K562 (cell line): ENCODE measurements at regions not wholly inside any gene's neighbourhood (a gene's known extent, or its start where the extent isn't known, plus 50 kb on each side); places are given as distances from the start of the nearest gene placed in this dataset.
A peak's percentile ranks its signal among the peaks of the same experiment; 100 is the strongest.

Experiments used
- CBX5 ChIP-seq: IDR thresholded peaks from 2 replicates; pipeline ENCODE4 v1.6.1; 2014; ENCODE audit warnings: low read depth, borderline replicate concordance
- HDAC2 ChIP-seq: fragments of 450-650 bp; IDR thresholded peaks from 2 replicates; pipeline ENCODE4 v1.6.1; 2016; ENCODE audit warnings: mild to moderate bottlenecking
- MTA1 ChIP-seq: fragments of 450-650 bp; IDR thresholded peaks from 2 replicates; pipeline ENCODE4 v1.6.1; 2017; ENCODE audit warnings: borderline replicate concordance
- PREB ChIP-seq: sonication (generic); formaldehyde crosslinking; IDR thresholded peaks from 2 replicates; pipeline ENCODE4 v1.8.1; 2023; ENCODE audit warnings: mild to moderate bottlenecking, missing genetic modification reagents
- REST ChIP-seq, 2 experiments: fragments of 450-650 bp; formaldehyde crosslinking in 1 of 2; IDR thresholded peaks; 2 replicates each; pipeline versions ENCODE4 v1.4.0 to v1.6.1; 2014 to 2020; ENCODE audit warnings: mild to moderate bottlenecking in 2 of 2, borderline replicate concordance in 1 of 2, low read depth in 1 of 2
- USF1 ChIP-seq: sonication (generic); formaldehyde crosslinking; IDR thresholded peaks from 2 replicates; pipeline ENCODE4 v1.9.0; 2022; ENCODE audit warnings: mild to moderate bottlenecking, missing genetic modification reagents
- ZFP36 ChIP-seq: fragments of 150-350 bp; IDR thresholded peaks from 2 replicates; pipeline ENCODE4 v1.6.1; 2018; ENCODE audit warnings: low read length, low read depth; ENCODE audit not compliant: partially characterized antibody
- ZFX ChIP-seq: sonication (generic); formaldehyde crosslinking; IDR thresholded peaks from 2 replicates; pipeline ENCODE4 v1.8.0; 2022; ENCODE audit warnings: mild to moderate bottlenecking, missing genetic modification reagents, moderate library complexity
- ZMIZ1 ChIP-seq, 2 experiments: fragments of 150-350 bp in 1 of 2; IDR thresholded peaks; 2 replicates each; pipeline ENCODE4 v1.6.1; 2012 to 2016; ENCODE audit warnings: low read depth in 2 of 2, low read length in 2 of 2, mild to moderate bottlenecking in 1 of 2, moderate library complexity in 1 of 2
- ZNF133 ChIP-seq: fragments of 250-450 bp; sonication (Bioruptor Pico); IDR thresholded peaks from 2 replicates; pipeline ENCODE4 v1.4.0; 2020; ENCODE audit warnings: mild to moderate bottlenecking
- ZNF212 ChIP-seq: fragments of 450-650 bp; formaldehyde crosslinking; IDR thresholded peaks from 2 replicates; pipeline ENCODE4 v1.4.0; 2020; ENCODE audit warnings: mild to moderate bottlenecking
- ZNF584 ChIP-seq: fragments of 200-800 bp; sonication (Bioruptor generic); IDR thresholded peaks from 2 replicates; pipeline ENCODE4 v1.6.1; 2016; ENCODE audit warnings: low read depth, mild to moderate bottlenecking, missing genetic modification characterization, missing compliant biosample characterization
- ZNF644 ChIP-seq: fragments of 200-800 bp; sonication (Bioruptor generic); IDR thresholded peaks from 2 replicates; pipeline ENCODE4 v1.6.1; 2016; ENCODE audit warnings: low read depth, missing genetic modification characterization, missing compliant biosample characterization
- ZNF780A ChIP-seq: fragments of 250-450 bp; sonication (Bioruptor Pico); IDR thresholded peaks from 2 replicates; pipeline ENCODE4 v1.5.0; 2021; ENCODE audit warnings: mild to moderate bottlenecking

- TF ChIP-seq ZNF644 (tag) (peak; percentile 22; the same call in 1 of the 2 replicates), ZNF780A (CRISPR knock-in tag) (no peak), ZNF584 (CRISPR knock-in tag) (peak; percentile 74; the same call in 1 of the 2 replicates), CBX5 (no peak), MTA1 (no peak), REST (IDR thresholded peaks at IDR 0.05; ENCODE audit: borderline replicate concordance) (no peak), REST (CRISPR knock-in tag; IDR thresholded peaks at IDR 0.05; ENCODE audit: low read depth) (no peak), PREB (CRISPR knock-in tag) (no peak), HDAC2 (peak; percentile 35; the same call in 1 of the 2 replicates), ZNF133 (no peak), ZNF212 (CRISPR knock-in tag) (no peak), USF1 (no peak), ZMIZ1 (IDR thresholded peaks at IDR 0.05; ENCODE audit: low read depth in 2 of 2, low read length in 2 of 2) (no peak), ZFP36 (no peak), ZFX (CRISPR knock-in tag) (peak; percentile 61)
Observed at GRCh38 chr4:10239982-10240654, 123.5 kb upstream of the WDR1 start (continued).
